Skin of body (tissue), 1 donor: ENCODE measurements at regions not wholly inside any gene's neighbourhood (a gene's known extent, or its start where the extent isn't known, plus 50 kb on each side); places are given as distances from the start of the nearest gene placed in this dataset.
"Not testable (repeated sequence)": the region's sequence is repeated elsewhere in the genome, so short reads cannot be mapped to it uniquely, and the experiment has no call there.

ENCODE experiments used
- DNase-seq: peaks from one replicate; lab custom pipeline; 2025; lab: John Stamatoyannopoulos, UW

- DNase-seq = not testable (repeated sequence)
Observed at GRCh38 chr17:21514567-21514966, 138.4 kb downstream of the KCNJ12 start.

- DNase-seq = no peak
Observed at GRCh38 chr17:21517538-21518293, 141.6 kb downstream of the KCNJ12 start.

- no peak for DNase-seq
Observed at GRCh38 chr17:21522755-21523336, 146.7 kb downstream of the KCNJ12 start.

- DNase-seq = no peak
Observed at GRCh38 chr17:21523497-21524210, 147.5 kb downstream of the KCNJ12 start.

GRCh38 chr17:21524211-21524591, 148.0 kb downstream of the KCNJ12 start:
- no peak for DNase-seq

GRCh38 chr17:21525464-21526130, 149.4 kb downstream of the KCNJ12 start:
- no peak for DNase-seq

GRCh38 chr17:21528031-21528695, 152.0 kb downstream of the KCNJ12 start:
- no peak for DNase-seq

- DNase-seq = no peak
Observed at GRCh38 chr17:21530311-21530710, 154.2 kb downstream of the KCNJ12 start.

- DNase-seq = no peak
Observed at GRCh38 chr17:21530841-21531240, 154.7 kb downstream of the KCNJ12 start.

- DNase-seq = no peak
Observed at GRCh38 chr17:21532763-21533385, 156.7 kb downstream of the KCNJ12 start.

GRCh38 chr17:21535686-21536375, 156.5 kb upstream of the KCNJ18 start:
- DNase-seq = no peak

GRCh38 chr17:21537302-21537701, 155.0 kb upstream of the KCNJ18 start:
- no peak for DNase-seq

- no peak for DNase-seq
Observed at GRCh38 chr17:21538615-21539014, 153.7 kb upstream of the KCNJ18 start.

GRCh38 chr17:21539146-21539545, 153.2 kb upstream of the KCNJ18 start:
- no peak for DNase-seq

- no peak for DNase-seq
Observed at GRCh38 chr17:21540502-21540901, 151.8 kb upstream of the KCNJ18 start.

- DNase-seq = no peak
Observed at GRCh38 chr17:21542070-21542469, 150.3 kb upstream of the KCNJ18 start.

- DNase-seq = no peak
Observed at GRCh38 chr17:21542991-21543390, 149.3 kb upstream of the KCNJ18 start.

GRCh38 chr17:21545064-21545463, 147.3 kb upstream of the KCNJ18 start:
- DNase-seq = no peak

GRCh38 chr17:21548236-21548635, 144.1 kb upstream of the KCNJ18 start:
- no peak for DNase-seq

GRCh38 chr17:21549107-21549687, 143.1 kb upstream of the KCNJ18 start:
- no peak for DNase-seq
